ENCODE measurements at regions not wholly inside any gene's neighbourhood (a gene's known extent, or its start where the extent isn't known, plus 50 kb on each side); places are given as distances from the start of the nearest gene placed in this dataset.

DNA sequence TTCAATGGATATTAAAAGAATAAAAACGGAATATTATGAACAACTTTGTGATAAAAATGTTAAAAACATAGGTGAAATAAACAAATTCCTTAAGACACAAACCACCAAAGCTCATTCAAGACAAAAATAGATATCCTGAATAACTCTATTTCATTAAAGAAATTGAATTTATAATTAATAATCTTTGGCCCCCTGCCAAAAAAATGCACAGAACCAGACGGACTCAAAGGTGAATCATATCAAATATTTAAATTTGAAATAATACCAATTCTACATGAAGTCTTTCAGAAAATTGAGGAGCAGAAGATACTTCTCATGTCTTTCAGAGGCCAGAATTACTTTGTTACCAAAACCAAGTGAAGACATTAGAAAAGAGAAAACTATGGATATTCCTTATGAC, 128.3 kb upstream of the KLHL29 start:
- Histone ChIP-seq H3K4me3 (ENCODE audit: low read length in 2 of 2) (no peak overlapping the region), H3K9me3 (ENCODE audit: control insufficient read depth in 2 of 2, low read length in 2 of 2) (no peaks in the 10 kb centered on the region), H3K27ac (ENCODE audit: low read depth in 2 of 2, low read length in 2 of 2) (no peak overlapping the region), H3K4me1 (ENCODE audit: control insufficient read depth in 2 of 2, insufficient read depth in 2 of 2, low read length in 2 of 2) (no peaks in the 10 kb centered on the region), H3K9ac (ENCODE audit: low read depth in 1 of 2, low read length in 2 of 2) (no peak overlapping the region), H3K36me3 (ENCODE audit: control insufficient read depth in 2 of 2, insufficient read depth in 2 of 2, low read length in 2 of 2) (no peaks in the 10 kb centered on the region), H3K27me3 (ENCODE audit: control insufficient read depth in 2 of 2, insufficient read depth in 2 of 2, low read length in 2 of 2) (no peaks in the 10 kb centered on the region)

DNA sequence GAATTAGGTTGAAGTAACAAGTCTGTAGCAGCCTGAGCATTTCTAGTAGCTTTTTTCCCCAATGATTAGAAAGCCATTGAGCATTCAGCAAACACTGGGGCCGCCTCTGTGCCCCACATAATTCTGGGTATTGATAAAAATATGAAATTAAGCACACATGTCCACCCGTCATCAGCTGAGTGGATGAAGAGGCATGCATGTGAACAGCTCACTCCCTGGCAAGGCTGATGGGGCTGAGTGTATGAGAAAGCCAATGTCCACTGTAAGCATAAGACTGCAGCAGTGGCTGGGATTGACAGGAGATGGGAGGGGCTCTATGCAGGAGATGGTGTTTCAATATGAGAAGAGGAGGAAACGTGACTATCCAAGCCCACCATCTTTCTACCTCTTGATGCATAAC, 124.4 kb upstream of the KLHL29 start:
- no peak overlapping the region for H3K9ac ChIP-seq (ENCODE audit: low read depth in 1 of 2, low read length in 2 of 2)
- no peaks in the 10 kb centered on the region for H3K9me3 ChIP-seq (ENCODE audit: control insufficient read depth in 2 of 2, low read length in 2 of 2)
- no peak overlapping the region for H3K4me3 ChIP-seq (ENCODE audit: low read length in 2 of 2)
- no peak overlapping the region for H3K27ac ChIP-seq (ENCODE audit: low read depth in 2 of 2, low read length in 2 of 2)
- no peaks in the 10 kb centered on the region for H3K4me1 ChIP-seq (ENCODE audit: control insufficient read depth in 2 of 2, insufficient read depth in 2 of 2, low read length in 2 of 2)
- no peaks in the 10 kb centered on the region for H3K27me3 ChIP-seq (ENCODE audit: control insufficient read depth in 2 of 2, insufficient read depth in 2 of 2, low read length in 2 of 2)
- H3K36me3 ChIP-seq (ENCODE audit: control insufficient read depth in 2 of 2, insufficient read depth in 2 of 2, low read length in 2 of 2): no peaks in the 10 kb centered on the region

DNA sequence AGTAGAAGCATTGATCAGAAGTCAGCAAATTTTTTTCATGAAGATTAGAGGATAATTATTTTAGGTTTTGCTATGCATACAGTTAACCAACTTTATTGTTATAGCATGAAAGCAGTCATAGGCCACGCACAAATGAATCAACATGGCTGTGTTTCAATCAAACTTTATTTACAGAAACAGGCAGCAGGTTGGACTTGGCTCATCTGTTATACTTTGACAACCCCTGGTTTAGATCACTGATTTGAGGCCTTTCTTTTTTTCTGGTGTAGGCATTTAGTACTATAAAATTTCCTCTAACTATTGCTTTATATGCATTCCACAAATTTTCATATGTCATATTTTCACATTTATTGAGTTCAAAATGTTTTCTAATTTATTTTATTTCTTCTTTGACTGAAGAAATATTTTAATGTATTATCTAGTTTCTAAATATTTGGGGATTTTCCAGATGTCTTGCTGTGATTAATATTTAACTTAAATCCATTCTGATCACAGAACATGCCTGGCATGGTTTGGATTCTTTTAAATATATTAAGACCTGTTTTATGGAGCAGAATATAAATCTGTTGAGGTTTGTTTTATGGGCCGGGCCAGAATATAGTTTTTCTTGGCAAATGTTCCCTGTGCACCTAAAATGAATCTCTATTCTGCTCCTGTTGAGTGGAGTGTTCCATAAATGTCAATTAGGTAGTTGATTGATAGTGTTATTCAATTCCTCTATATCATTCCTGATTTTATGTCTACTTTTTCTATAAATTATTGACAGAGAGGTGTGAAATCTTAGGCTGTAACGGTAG, 116.3 kb upstream of the KLHL29 start:
- no peaks in the 10 kb centered on the region for H3K4me1 ChIP-seq (ENCODE audit: control insufficient read depth in 2 of 2, insufficient read depth in 2 of 2, low read length in 2 of 2)
- H3K9me3 ChIP-seq (ENCODE audit: control insufficient read depth in 2 of 2, low read length in 2 of 2): no peaks in the 10 kb centered on the region
- H3K27ac ChIP-seq (ENCODE audit: low read depth in 2 of 2, low read length in 2 of 2): no peak overlapping the region
- H3K9ac ChIP-seq (ENCODE audit: low read depth in 1 of 2, low read length in 2 of 2): no peak overlapping the region
- H3K4me3 ChIP-seq (ENCODE audit: low read length in 2 of 2): no peak overlapping the region
- H3K36me3 ChIP-seq (ENCODE audit: control insufficient read depth in 2 of 2, insufficient read depth in 2 of 2, low read length in 2 of 2): no peaks in the 10 kb centered on the region
- H3K27me3 ChIP-seq (ENCODE audit: control insufficient read depth in 2 of 2, insufficient read depth in 2 of 2, low read length in 2 of 2): no peaks in the 10 kb centered on the region

DNA sequence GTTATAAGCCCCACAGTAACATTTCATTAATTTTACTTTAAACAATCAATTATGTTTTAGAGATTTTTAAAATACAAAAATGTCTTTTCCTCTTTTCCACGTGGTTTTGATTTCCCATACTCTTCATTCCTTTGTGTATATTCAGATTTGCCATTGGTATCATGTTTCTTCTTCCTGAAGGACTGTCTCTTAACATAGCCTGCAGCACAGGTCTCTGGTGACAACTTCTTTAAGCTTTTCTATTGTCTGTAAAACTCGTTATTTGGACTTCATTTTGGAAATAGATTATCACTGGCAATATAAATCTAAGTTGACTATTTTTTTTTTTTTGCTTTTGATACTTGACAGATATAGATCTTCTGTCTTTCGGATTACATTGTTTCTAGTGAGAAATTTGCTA, 115.2 kb upstream of the KLHL29 start:
- Histone ChIP-seq H3K4me1 (ENCODE audit: control insufficient read depth in 2 of 2, insufficient read depth in 2 of 2, low read length in 2 of 2) (no peaks in the 10 kb centered on the region), H3K9ac (ENCODE audit: low read depth in 1 of 2, low read length in 2 of 2) (no peak overlapping the region), H3K36me3 (ENCODE audit: control insufficient read depth in 2 of 2, insufficient read depth in 2 of 2, low read length in 2 of 2) (no peaks in the 10 kb centered on the region), H3K27me3 (ENCODE audit: control insufficient read depth in 2 of 2, insufficient read depth in 2 of 2, low read length in 2 of 2) (no peaks in the 10 kb centered on the region), H3K27ac (ENCODE audit: low read depth in 2 of 2, low read length in 2 of 2) (no peak overlapping the region), H3K4me3 (ENCODE audit: low read length in 2 of 2) (no peak overlapping the region), H3K9me3 (ENCODE audit: control insufficient read depth in 2 of 2, low read length in 2 of 2) (no peaks in the 10 kb centered on the region)

GRCh38 chr2:23270810-23271209, 114.2 kb upstream of the KLHL29 start:
- Histone ChIP-seq H3K9me3 (ENCODE audit: control insufficient read depth in 2 of 2, low read length in 2 of 2) (no peaks in the 10 kb centered on the region), H3K4me1 (ENCODE audit: control insufficient read depth in 2 of 2, insufficient read depth in 2 of 2, low read length in 2 of 2) (no peaks in the 10 kb centered on the region), H3K4me3 (ENCODE audit: low read length in 2 of 2) (no peak overlapping the region), H3K27ac (ENCODE audit: low read depth in 2 of 2, low read length in 2 of 2) (no peak overlapping the region), H3K36me3 (ENCODE audit: control insufficient read depth in 2 of 2, insufficient read depth in 2 of 2, low read length in 2 of 2) (no peaks in the 10 kb centered on the region), H3K27me3 (ENCODE audit: control insufficient read depth in 2 of 2, insufficient read depth in 2 of 2, low read length in 2 of 2) (no peaks in the 10 kb centered on the region), H3K9ac (ENCODE audit: low read depth in 1 of 2, low read length in 2 of 2) (no peak overlapping the region)

DNA sequence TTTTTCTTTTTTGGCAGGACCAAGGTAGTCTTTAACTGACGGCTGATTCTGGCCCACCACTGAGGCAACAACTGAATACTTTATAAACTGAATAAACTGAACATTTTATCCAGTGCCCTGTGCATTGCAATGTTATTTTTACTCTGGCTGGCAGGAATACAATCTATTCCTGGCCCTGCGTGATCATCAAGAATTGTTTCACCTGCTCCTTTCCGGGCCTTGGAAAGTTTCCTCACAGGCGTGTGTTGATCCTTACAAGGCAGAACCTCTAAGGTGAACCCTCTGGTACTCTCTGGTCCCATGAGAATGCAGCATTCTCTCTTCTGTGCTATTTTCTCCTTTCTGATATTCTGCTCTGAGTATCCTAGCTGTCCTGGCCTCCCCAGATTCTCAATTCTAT, 113.7 kb upstream of the KLHL29 start:
- no peaks in the 10 kb centered on the region for H3K4me1 ChIP-seq (ENCODE audit: control insufficient read depth in 2 of 2, insufficient read depth in 2 of 2, low read length in 2 of 2)
- H3K27ac ChIP-seq (ENCODE audit: low read depth in 2 of 2, low read length in 2 of 2): no peak overlapping the region
- no peaks in the 10 kb centered on the region for H3K36me3 ChIP-seq (ENCODE audit: control insufficient read depth in 2 of 2, insufficient read depth in 2 of 2, low read length in 2 of 2)
- no peak overlapping the region for H3K9ac ChIP-seq (ENCODE audit: low read depth in 1 of 2, low read length in 2 of 2)
- H3K9me3 ChIP-seq (ENCODE audit: control insufficient read depth in 2 of 2, low read length in 2 of 2): no peaks in the 10 kb centered on the region
- H3K27me3 ChIP-seq (ENCODE audit: control insufficient read depth in 2 of 2, insufficient read depth in 2 of 2, low read length in 2 of 2): no peaks in the 10 kb centered on the region
- H3K4me3 ChIP-seq (ENCODE audit: low read length in 2 of 2): no peak overlapping the region

DNA sequence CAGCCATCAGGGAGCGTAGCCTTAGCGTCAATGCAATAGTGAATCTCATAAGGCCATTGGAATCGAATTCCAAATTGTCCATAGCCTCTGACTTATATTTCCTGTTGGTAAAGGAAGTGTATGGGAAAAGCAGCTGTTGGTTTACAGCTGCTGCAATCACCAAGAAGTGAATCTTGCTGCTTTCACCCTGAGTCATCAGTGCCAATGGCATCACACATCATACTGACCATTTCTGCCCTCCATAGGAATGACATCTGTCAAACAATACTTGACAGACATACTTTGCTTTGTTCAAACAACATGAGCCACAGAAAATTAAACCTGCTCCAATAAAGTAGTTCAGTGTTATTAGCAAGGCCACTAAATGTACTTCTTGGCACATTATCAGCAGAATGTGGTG, 111.2 kb upstream of the KLHL29 start:
- H3K27me3 ChIP-seq (ENCODE audit: control insufficient read depth in 2 of 2, insufficient read depth in 2 of 2, low read length in 2 of 2): no peaks in the 10 kb centered on the region
- no peaks in the 10 kb centered on the region for H3K4me1 ChIP-seq (ENCODE audit: control insufficient read depth in 2 of 2, insufficient read depth in 2 of 2, low read length in 2 of 2)
- no peak overlapping the region for H3K4me3 ChIP-seq (ENCODE audit: low read length in 2 of 2)
- H3K27ac ChIP-seq (ENCODE audit: low read depth in 2 of 2, low read length in 2 of 2): no peak overlapping the region
- H3K9me3 ChIP-seq (ENCODE audit: control insufficient read depth in 2 of 2, low read length in 2 of 2): no peaks in the 10 kb centered on the region
- no peak overlapping the region for H3K9ac ChIP-seq (ENCODE audit: low read depth in 1 of 2, low read length in 2 of 2)
- H3K36me3 ChIP-seq (ENCODE audit: control insufficient read depth in 2 of 2, insufficient read depth in 2 of 2, low read length in 2 of 2): no peaks in the 10 kb centered on the region

DNA sequence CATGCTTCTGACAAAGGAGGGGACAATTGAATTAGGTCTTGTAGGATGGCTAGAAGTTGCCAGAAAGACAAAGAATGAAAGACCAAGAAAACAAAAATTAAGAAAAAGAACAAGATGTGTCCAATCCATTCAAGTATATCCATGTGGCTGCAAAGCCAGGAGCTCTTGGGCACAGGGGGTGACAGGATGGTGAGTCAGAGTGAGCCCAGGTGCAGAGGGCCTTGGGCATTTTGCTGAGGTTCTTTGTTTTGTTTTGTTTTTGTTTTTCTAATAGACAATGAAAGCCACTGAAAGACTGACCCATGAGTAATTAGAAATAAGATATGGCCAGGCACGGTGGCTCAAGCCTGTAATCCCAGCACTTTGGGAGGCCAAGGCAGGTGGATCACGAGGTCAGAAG, 104.6 kb upstream of the KLHL29 start:
- no peaks in the 10 kb centered on the region for H3K27me3 ChIP-seq (ENCODE audit: control insufficient read depth in 2 of 2, insufficient read depth in 2 of 2, low read length in 2 of 2)
- H3K9me3 ChIP-seq (ENCODE audit: control insufficient read depth in 2 of 2, low read length in 2 of 2): no peaks in the 10 kb centered on the region
- H3K9ac ChIP-seq (ENCODE audit: low read depth in 1 of 2, low read length in 2 of 2): no peak overlapping the region
- no peak overlapping the region for H3K4me3 ChIP-seq (ENCODE audit: low read length in 2 of 2)
- no peaks in the 10 kb centered on the region for H3K4me1 ChIP-seq (ENCODE audit: control insufficient read depth in 2 of 2, insufficient read depth in 2 of 2, low read length in 2 of 2)
- no peaks in the 10 kb centered on the region for H3K36me3 ChIP-seq (ENCODE audit: control insufficient read depth in 2 of 2, insufficient read depth in 2 of 2, low read length in 2 of 2)
- H3K27ac ChIP-seq (ENCODE audit: low read depth in 2 of 2, low read length in 2 of 2): no peak overlapping the region

DNA sequence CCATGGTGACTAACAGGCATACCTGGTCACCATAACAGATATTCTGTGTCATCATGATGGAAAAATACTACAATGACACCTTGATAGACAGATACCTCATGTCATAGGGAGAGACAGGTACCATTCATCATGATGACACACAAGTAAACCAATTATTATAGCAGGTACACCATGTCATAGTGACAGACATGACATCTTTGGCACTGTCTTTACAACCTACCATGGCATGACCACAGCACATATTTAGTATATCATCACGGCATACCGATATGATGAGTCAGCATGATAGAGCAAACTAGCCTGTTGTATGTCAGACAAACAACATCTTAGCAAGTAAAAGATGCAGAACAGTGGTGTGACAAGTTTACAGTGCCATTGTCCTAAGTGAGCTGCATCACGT, 101.3 kb upstream of the KLHL29 start:
- no peaks in the 10 kb centered on the region for H3K36me3 ChIP-seq (ENCODE audit: control insufficient read depth in 2 of 2, insufficient read depth in 2 of 2, low read length in 2 of 2)
- H3K4me1 ChIP-seq (ENCODE audit: control insufficient read depth in 2 of 2, insufficient read depth in 2 of 2, low read length in 2 of 2): peaks cover 0 to 6% of the 10 kb centered on the region in 2 donors
- H3K4me3 ChIP-seq (ENCODE audit: low read length in 2 of 2): no peak overlapping the region
- no peak overlapping the region for H3K27ac ChIP-seq (ENCODE audit: low read depth in 2 of 2, low read length in 2 of 2)
- no peak overlapping the region for H3K9ac ChIP-seq (ENCODE audit: low read depth in 1 of 2, low read length in 2 of 2)
- H3K27me3 ChIP-seq (ENCODE audit: control insufficient read depth in 2 of 2, insufficient read depth in 2 of 2, low read length in 2 of 2): no peaks in the 10 kb centered on the region
- H3K9me3 ChIP-seq (ENCODE audit: control insufficient read depth in 2 of 2, low read length in 2 of 2): no peaks in the 10 kb centered on the region

GRCh38 chr2:23285091-23285800, 99.7 kb upstream of the KLHL29 start:
- peaks cover 0 to 6% of the 10 kb centered on the region in 2 donors for H3K4me1 ChIP-seq (ENCODE audit: control insufficient read depth in 2 of 2, insufficient read depth in 2 of 2, low read length in 2 of 2)
- H3K36me3 ChIP-seq (ENCODE audit: control insufficient read depth in 2 of 2, insufficient read depth in 2 of 2, low read length in 2 of 2): no peaks in the 10 kb centered on the region
- H3K4me3 ChIP-seq (ENCODE audit: low read length in 2 of 2): no peak overlapping the region
- H3K9me3 ChIP-seq (ENCODE audit: control insufficient read depth in 2 of 2, low read length in 2 of 2): no peaks in the 10 kb centered on the region
- no peaks in the 10 kb centered on the region for H3K27me3 ChIP-seq (ENCODE audit: control insufficient read depth in 2 of 2, insufficient read depth in 2 of 2, low read length in 2 of 2)
- H3K27ac ChIP-seq (ENCODE audit: low read depth in 2 of 2, low read length in 2 of 2): no peak overlapping the region
- H3K9ac ChIP-seq (ENCODE audit: low read depth in 1 of 2, low read length in 2 of 2): no peak overlapping the region

Data from mucosa of rectum (tissue), 2 donors.